Memory B cell (primary cell): ENCODE measurements at regions not wholly inside any gene's neighbourhood (a gene's known extent, or its start where the extent isn't known, plus 50 kb on each side); places are given as distances from the start of the nearest gene placed in this dataset.

Source experiments
- ATAC-seq: fragments of 150-1000 bp; cut with Tn5 transposase; 2 replicates; pipeline ENCODE4 v1.10.0; 2021; ENCODE audit warnings: low read depth, mild to moderate bottlenecking, moderate library complexity
- DNase-seq, 2 donors: peaks; one replicate each; pipeline ENCODE4 v3.0.0; 2022; ENCODE audit warnings: low spot score in 2 of 2
- H3K27ac Mint-ChIP-seq: one replicate; pipeline ENCODE4 v1.8.0; 2022; ENCODE audit warnings: mild to moderate bottlenecking, moderate library complexity, mixed read lengths
- H3K27me3 Mint-ChIP-seq: one replicate; pipeline ENCODE4 v1.8.0; 2022; ENCODE audit warnings: mixed read lengths
- H3K36me3 Mint-ChIP-seq: one replicate; pipeline ENCODE4 v1.8.0; 2022; ENCODE audit warnings: mild to moderate bottlenecking, mixed read lengths
- H3K4me1 Mint-ChIP-seq: one replicate; pipeline ENCODE4 v1.8.0; 2022; ENCODE audit warnings: mixed read lengths
- H3K4me3 Mint-ChIP-seq: one replicate; pipeline ENCODE4 v1.8.0; 2022; ENCODE audit warnings: mild to moderate bottlenecking, moderate library complexity, mixed read lengths
- H3K9me3 Mint-ChIP-seq: one replicate; pipeline ENCODE4 v1.8.0; 2022; ENCODE audit warnings: mixed read lengths

DNA sequence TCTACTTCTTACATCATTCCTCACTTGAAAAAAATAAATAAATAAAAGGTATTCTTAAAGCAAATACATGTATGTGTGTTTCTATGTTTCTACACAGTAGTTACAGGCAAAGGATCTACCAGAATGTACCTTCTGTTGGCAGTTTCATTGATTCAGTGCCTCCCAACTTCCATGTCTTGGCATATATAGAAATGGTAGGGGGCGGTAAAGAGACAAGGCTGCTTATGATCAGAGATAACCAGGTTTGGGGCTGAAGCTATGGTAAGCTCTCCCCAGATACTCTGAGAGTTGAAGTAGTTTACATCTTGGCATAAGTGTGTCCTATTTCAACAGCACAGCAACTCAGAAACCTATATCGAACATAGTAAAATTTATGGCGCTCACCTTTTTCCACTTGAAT is 1075.4 kb upstream of the C9orf72 start:
- DNase-seq: no peak
- Mint-ChIP-seq H3K4me3 (no peak overlapping the region), H3K27me3 (no peaks in the 10 kb centered on the region), H3K27ac (no peak overlapping the region), H3K4me1 (no peaks in the 10 kb centered on the region), H3K9me3 (peaks cover 1% of the 10 kb centered on the region), H3K36me3 (no peaks in the 10 kb centered on the region)
- ATAC-seq: no peak

DNA sequence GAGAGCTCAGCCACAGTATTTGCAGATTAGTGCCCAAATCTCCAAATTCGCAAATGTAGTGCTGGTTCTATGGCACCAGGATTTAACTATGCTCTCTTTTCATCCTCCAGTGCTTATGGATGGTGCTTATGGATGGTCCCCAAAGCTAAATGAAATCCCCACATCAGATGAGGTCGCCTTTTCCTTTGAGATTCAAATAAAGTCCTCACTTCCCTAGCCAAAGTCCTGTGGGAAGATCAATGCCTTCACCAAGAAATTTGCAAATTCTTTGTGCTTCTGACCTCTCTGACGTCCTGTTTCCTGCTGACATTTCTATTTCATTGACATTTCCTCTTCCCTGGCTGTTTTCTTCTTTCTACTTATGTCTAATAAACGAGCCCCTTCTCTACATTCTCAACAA is 1077.0 kb upstream of the C9orf72 start:
- ATAC-seq (no peak), DNase-seq (no peak)
- no peaks in the 10 kb centered on the region for H3K27me3 Mint-ChIP-seq
- H3K36me3 Mint-ChIP-seq: no peaks in the 10 kb centered on the region
- H3K27ac Mint-ChIP-seq: no peak overlapping the region
- H3K4me1 Mint-ChIP-seq: no peaks in the 10 kb centered on the region
- H3K9me3 Mint-ChIP-seq: no peaks in the 10 kb centered on the region
- no peak overlapping the region for H3K4me3 Mint-ChIP-seq

DNA sequence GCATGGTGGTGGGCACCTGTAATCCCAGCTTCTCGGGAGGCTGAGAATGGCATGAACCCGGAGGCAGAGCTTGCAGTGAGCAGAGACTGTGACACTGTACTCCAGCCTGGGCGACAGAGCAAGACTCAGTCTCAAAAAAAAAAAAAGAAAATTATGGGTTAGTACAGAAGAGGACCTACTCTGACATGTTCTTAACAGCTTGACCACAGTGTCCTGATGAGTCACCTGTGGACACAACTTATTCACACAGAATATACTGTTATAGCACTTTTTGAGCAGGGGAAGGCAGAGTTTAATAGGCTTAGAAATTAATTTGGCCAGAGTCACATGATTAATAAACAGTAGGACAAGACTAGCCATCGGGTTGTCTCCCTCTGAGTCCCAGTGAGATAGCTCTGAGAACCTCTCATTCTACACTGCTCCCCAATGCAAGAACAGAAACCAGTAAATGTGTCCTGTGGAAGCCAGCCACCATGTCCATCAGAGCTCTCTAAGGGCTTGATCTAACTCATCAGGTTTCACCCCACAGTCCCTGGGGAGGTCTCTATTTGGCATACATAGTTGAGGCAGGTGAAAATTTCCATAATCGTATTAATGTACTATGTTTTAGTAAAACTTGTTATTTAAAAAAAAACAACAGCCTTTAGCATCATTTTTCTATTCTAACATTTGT is 1077.9 kb upstream of the C9orf72 start:
- no peaks in the 10 kb centered on the region for H3K9me3 Mint-ChIP-seq
- no peaks in the 10 kb centered on the region for H3K4me1 Mint-ChIP-seq
- no peak overlapping the region for H3K4me3 Mint-ChIP-seq
- no peaks in the 10 kb centered on the region for H3K27me3 Mint-ChIP-seq
- no peak for DNase-seq
- no peak overlapping the region for H3K27ac Mint-ChIP-seq
- no peaks in the 10 kb centered on the region for H3K36me3 Mint-ChIP-seq
- no peak for ATAC-seq

DNA sequence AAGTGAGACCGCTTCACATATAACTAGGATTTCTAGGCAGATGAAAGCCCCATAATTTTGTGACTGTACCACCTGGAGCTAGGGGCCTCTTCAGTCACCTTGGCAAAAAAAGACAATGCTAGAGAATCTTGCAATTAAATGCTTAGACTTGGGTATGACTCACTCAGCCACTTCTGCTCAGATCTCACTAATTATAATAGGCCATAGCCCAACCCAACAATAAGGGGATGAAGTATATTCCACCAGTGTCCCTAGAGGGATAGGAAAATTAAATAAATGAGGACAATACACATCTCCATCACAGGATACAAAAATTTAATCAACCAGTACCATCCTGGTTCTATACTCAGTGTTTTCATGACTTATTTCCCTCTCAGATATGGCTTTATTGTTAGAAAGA is 1079.9 kb upstream of the C9orf72 start:
- H3K36me3 Mint-ChIP-seq: no peaks in the 10 kb centered on the region
- H3K27me3 Mint-ChIP-seq: no peaks in the 10 kb centered on the region
- ATAC-seq (no peak), DNase-seq (no peak)
- no peak overlapping the region for H3K4me3 Mint-ChIP-seq
- no peaks in the 10 kb centered on the region for H3K4me1 Mint-ChIP-seq
- H3K9me3 Mint-ChIP-seq: peaks cover 3% of the 10 kb centered on the region
- no peak overlapping the region for H3K27ac Mint-ChIP-seq

DNA sequence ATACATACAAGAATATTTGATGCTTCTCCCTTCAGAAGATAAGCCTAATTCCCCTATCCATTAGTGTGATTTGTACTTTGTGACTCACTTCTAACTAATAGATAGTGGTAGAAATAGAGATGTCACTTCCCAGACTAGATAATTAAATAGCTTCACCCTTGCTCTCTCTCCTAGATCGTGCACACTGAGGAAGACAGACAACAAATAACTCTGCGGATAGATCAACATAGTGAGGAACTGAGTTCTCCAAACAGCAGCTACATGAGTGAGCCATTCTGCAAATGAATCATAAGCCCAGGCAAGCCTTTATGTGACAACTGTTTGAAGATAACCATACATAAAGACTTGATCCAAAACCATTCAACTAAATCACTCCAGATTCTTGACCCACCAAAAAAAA is 1083.4 kb upstream of the C9orf72 start:
- Mint-ChIP-seq H3K4me1 (no peaks in the 10 kb centered on the region), H3K36me3 (no peaks in the 10 kb centered on the region), H3K9me3 (peaks cover 3% of the 10 kb centered on the region), H3K27ac (no peak overlapping the region), H3K27me3 (no peaks in the 10 kb centered on the region), H3K4me3 (no peak overlapping the region)
- ATAC-seq (no peak), DNase-seq (no peak)

DNA sequence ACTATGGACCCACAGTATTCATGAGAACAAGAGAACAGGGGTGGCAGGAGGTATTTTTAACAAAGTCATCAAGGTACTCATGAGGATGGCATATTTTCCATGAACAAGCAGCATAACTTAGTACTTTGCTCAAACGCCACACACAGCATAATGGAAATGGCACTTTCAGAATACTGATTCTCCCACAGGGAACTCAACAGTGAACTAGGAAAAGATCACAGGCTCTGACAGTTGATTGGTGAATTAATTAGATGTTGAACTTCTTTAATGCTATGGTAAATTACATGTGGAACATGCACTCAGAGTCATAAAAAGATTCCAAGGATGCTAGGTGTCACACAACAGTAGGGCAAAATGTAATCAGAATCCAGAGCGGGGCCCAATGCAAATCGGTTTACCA is 1088.6 kb upstream of the C9orf72 start:
- DNase-seq (no peak), ATAC-seq (no peak)
- H3K27ac Mint-ChIP-seq: no peak overlapping the region
- no peak overlapping the region for H3K4me3 Mint-ChIP-seq
- H3K9me3 Mint-ChIP-seq: peaks cover 3% of the 10 kb centered on the region
- H3K4me1 Mint-ChIP-seq: no peaks in the 10 kb centered on the region
- no peaks in the 10 kb centered on the region for H3K27me3 Mint-ChIP-seq
- H3K36me3 Mint-ChIP-seq: no peaks in the 10 kb centered on the region

DNA sequence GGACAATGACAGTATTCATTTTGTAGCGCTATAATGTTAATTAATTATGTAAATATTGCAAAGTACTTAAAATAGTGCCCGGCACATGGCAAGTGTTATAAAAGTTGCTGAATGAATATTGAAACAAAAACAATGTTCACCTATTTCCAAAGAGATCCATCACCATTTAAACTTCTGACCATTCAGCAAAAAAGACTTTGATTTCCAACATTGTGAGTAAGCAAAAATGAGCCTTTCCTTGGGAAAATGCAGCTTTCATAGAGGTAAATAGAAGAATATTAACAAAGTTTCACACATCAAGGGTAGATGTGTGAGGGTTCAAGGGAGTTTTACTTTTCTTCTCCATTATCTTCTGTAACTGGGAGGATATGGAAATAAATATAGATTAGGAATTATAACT is 1089.4 kb upstream of the C9orf72 start:
- peaks cover 3% of the 10 kb centered on the region for H3K9me3 Mint-ChIP-seq
- DNase-seq (no peak), ATAC-seq (no peak)
- no peaks in the 10 kb centered on the region for H3K36me3 Mint-ChIP-seq
- H3K4me1 Mint-ChIP-seq: no peaks in the 10 kb centered on the region
- no peaks in the 10 kb centered on the region for H3K27me3 Mint-ChIP-seq
- no peak overlapping the region for H3K27ac Mint-ChIP-seq
- H3K4me3 Mint-ChIP-seq: no peak overlapping the region

DNA sequence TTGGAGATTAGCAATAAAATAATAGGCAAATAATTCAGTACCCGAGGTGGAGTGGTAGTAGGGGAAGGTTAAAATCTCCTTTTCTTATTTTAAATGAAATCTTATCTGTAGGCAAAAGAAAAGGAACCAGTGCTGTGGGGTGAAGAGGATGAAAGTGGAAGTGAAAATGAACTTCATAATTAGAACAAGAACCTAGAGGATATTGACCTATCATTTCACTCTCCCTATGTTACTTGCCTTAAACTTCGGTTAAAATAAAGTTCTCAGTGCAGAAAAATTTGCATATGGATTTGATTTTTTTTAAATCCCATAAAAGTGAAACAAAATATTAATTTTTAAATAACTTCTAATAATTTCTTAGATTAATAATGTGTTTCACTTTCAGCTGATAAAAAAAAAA is 1094.9 kb upstream of the C9orf72 start:
- Mint-ChIP-seq H3K27me3 (no peaks in the 10 kb centered on the region), H3K4me1 (no peaks in the 10 kb centered on the region), H3K4me3 (no peak overlapping the region), H3K27ac (no peak overlapping the region), H3K9me3 (peaks cover 4% of the 10 kb centered on the region), H3K36me3 (no peaks in the 10 kb centered on the region)
- DNase-seq: no peak
- ATAC-seq: no peak

DNA sequence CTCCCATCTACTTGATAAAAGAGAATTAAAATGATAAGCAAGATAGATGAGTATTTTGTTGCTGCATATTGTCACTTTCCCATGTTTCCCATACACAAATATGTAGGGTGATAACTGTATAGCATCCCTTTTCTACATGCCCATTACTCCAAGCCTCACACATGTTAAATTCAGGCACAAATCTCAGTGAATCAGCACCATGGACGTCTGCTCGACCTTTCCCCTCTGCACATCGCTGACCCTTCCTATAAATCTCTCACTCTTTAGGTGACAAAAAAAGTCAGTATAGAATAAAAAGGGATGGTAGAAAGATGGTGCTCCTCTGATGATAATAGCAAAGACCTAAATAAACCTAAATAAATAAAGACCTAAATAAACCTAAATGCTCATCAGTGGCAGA is 1097.7 kb upstream of the C9orf72 start:
- ATAC-seq (no peak), DNase-seq (no peak)
- H3K27me3 Mint-ChIP-seq: no peaks in the 10 kb centered on the region
- H3K4me1 Mint-ChIP-seq: no peaks in the 10 kb centered on the region
- H3K4me3 Mint-ChIP-seq: no peak overlapping the region
- peaks cover 2% of the 10 kb centered on the region for H3K9me3 Mint-ChIP-seq
- H3K27ac Mint-ChIP-seq: no peak overlapping the region
- H3K36me3 Mint-ChIP-seq: no peaks in the 10 kb centered on the region

DNA sequence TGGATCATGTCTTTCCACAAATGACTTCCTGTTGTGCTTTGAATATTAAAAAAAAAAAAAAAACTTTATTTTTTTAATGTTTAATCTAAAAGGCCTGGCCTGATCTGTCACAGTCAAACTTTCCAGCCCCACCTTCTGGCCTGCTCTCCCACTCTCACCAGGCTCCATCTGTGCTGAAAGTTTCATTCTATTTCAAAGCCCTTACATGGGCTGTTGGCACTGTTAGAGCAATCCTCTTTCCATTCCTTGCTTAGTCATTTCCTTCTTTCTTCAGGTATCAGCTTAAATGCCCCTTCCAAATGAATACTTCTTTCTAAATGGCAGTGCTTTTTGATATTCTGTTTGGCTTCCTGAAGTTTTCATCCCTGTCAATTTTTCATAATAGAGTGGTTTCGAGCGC is 1104.8 kb upstream of the C9orf72 start:
- Mint-ChIP-seq H3K27me3 (no peaks in the 10 kb centered on the region), H3K36me3 (no peaks in the 10 kb centered on the region), H3K27ac (no peak overlapping the region), H3K4me3 (no peak overlapping the region), H3K4me1 (no peaks in the 10 kb centered on the region), H3K9me3 (peaks cover 3% of the 10 kb centered on the region)
- ATAC-seq (no peak), DNase-seq (no peak)

DNA sequence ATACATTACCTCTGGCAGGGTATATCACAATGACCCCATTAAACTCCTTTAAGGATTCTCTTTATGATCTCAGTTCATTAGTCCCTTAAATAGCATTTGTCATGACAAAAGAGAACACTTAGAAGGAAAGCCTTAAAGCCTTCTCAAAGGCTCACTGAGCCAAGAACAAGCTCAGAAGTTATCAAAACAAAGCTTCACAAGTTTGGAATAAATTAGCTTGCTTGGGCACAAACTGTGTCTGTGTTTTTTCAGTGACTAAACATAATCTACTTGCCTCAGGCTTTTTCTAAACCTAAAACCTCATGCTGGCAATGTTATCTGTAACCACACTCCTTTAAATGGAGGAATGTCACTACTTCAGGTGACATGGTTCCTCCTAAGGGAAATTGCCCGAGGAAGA is 1114.9 kb upstream of the C9orf72 start:
- no peak for ATAC-seq
- peaks cover 6% of the 10 kb centered on the region for H3K9me3 Mint-ChIP-seq
- H3K4me1 Mint-ChIP-seq: no peaks in the 10 kb centered on the region
- H3K4me3 Mint-ChIP-seq: no peak overlapping the region
- no peak for DNase-seq
- H3K27me3 Mint-ChIP-seq: no peaks in the 10 kb centered on the region
- H3K36me3 Mint-ChIP-seq: no peaks in the 10 kb centered on the region
- no peak overlapping the region for H3K27ac Mint-ChIP-seq

DNA sequence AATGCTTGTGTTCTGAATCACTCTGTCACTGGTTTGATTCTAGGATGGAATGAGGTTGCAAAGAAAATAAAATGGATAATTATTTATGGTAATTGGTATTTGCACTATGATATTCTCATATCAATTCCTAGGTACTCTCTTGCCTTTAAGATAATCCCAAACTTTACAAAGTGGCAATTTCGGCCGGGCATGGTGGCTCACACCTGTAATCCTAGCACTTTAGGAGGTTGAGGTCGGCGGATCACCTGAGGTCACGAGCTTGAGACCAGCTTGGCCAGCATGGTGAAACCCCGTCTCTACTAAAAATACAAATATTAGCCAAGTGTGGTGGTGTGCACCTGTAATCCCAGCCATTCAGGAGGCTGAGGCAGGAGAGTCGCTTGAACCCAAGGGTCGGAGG is 1118.7 kb upstream of the C9orf72 start:
- no peak for DNase-seq
- Mint-ChIP-seq H3K27ac (no peak overlapping the region), H3K9me3 (peaks cover 4% of the 10 kb centered on the region), H3K4me3 (no peak overlapping the region), H3K36me3 (no peaks in the 10 kb centered on the region), H3K4me1 (no peaks in the 10 kb centered on the region), H3K27me3 (no peaks in the 10 kb centered on the region)
- no peak for ATAC-seq

DNA sequence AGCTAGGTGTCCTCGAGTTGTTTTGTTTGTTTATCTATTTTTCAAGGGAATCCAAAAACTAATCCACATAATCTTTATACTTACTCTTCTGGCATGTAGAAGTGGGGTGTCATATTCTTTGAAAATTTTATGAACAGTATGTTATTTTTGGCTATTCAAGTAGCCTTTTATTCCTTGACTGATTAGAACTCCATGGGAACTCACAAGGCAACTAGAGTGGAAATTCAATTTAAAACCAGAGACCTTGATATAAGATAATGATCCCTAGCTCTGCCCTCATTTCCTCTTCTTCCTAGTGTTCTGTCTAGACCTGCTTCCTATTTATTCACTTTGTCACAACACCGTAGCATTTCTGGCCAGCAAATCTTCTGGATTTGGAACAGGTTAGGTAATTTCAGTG is 1123.7 kb upstream of the C9orf72 start:
- Mint-ChIP-seq H3K4me3 (no peak overlapping the region), H3K27ac (no peak overlapping the region), H3K9me3 (peaks cover 5% of the 10 kb centered on the region), H3K4me1 (no peaks in the 10 kb centered on the region), H3K27me3 (no peaks in the 10 kb centered on the region), H3K36me3 (no peaks in the 10 kb centered on the region)
- ATAC-seq (no peak), DNase-seq (no peak)

DNA sequence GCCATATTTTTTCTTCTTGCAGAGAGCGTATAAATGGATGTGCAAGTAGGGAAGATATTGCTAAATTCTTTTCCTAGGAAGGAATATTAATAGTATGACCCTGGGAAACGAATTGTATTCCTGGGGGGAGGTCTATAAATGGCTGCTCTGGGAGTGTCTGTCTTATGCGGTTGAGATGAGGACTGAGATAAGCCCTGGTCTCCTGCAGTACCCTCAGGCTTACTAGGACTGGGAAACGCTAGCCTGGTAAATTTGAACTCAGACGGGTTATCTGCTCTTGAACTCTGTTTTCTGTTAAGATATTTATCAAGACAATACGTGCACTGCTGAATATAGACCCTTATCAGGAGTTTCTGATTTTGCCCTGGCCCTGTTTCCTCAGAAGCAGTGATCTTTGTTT is 1126.4 kb upstream of the C9orf72 start:
- peaks cover 7% of the 10 kb centered on the region for H3K9me3 Mint-ChIP-seq
- no peaks in the 10 kb centered on the region for H3K4me1 Mint-ChIP-seq
- H3K4me3 Mint-ChIP-seq: no peak overlapping the region

DNA sequence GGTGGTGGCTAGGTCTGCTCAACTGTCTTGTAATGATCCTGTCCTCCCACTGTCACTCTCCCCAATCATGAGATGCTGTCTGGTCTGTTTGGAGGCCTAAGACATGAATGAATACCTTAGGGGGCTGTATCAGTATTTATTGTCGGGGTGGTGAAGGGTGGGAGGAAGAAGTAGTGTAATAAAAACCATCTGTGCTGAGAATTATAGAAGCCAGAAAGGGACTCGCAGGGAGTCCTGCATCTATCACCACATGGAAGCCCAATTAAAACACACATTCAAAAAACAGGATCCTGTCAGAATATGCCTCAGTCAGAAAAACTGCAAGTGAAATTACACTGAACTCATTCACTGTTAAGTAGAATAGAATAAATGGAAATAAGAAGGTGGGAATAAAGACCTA is 1134.3 kb upstream of the C9orf72 start:
- no peak overlapping the region for H3K27ac Mint-ChIP-seq
- peaks cover 2% of the 10 kb centered on the region for H3K9me3 Mint-ChIP-seq
- H3K27me3 Mint-ChIP-seq: no peaks in the 10 kb centered on the region
- no peak for ATAC-seq
- H3K4me3 Mint-ChIP-seq: no peak overlapping the region
- H3K4me1 Mint-ChIP-seq: no peaks in the 10 kb centered on the region
- no peaks in the 10 kb centered on the region for H3K36me3 Mint-ChIP-seq
- DNase-seq: no peak

More for the DNA sequence above, 1126.4 kb upstream of the C9orf72 start:
- Mint-ChIP-seq H3K27me3 (no peaks in the 10 kb centered on the region), H3K36me3 (no peaks in the 10 kb centered on the region), H3K27ac (no peak overlapping the region)
- ATAC-seq: no peak
- DNase-seq: no peak
